CMK (cell line): ENCODE measurements at regions not wholly inside any gene's neighbourhood (a gene's known extent, or its start where the extent isn't known, plus 50 kb on each side); places are given as distances from the start of the nearest gene placed in this dataset.
"Not testable (repeated sequence)": the region's sequence is repeated elsewhere in the genome, so short reads cannot be mapped to it uniquely, and the experiment has no call there.

Source experiments
- DNase-seq: peaks from one replicate; pipeline ENCODE4 v3.0.0-alpha.2; 2010; ENCODE audit warnings: low read depth

- no peak for DNase-seq
Measured at GRCh38 chr2:216943109-216943508, 83.2 kb upstream of the TNP1 start.

- DNase-seq, result no peak
Measured at GRCh38 chr2:216942465-216942864, 82.6 kb upstream of the TNP1 start.

- DNase-seq, result no peak
Measured at GRCh38 chr2:216942016-216942415, 82.2 kb upstream of the TNP1 start.

- DNase-seq, result no peak
Measured at GRCh38 chr2:216936954-216937357, 77.1 kb upstream of the TNP1 start.

- DNase-seq, result no peak
Measured at GRCh38 chr2:216934623-216935022, 74.8 kb upstream of the TNP1 start.

- no peak for DNase-seq
Measured at GRCh38 chr2:216934151-216934550, 74.3 kb upstream of the TNP1 start.

GRCh38 chr2:216932863-216933548 lies 73.1 kb upstream of the TNP1 start:
- DNase-seq, result no peak

- DNase-seq, result no peak
Measured at GRCh38 chr2:216932113-216932862, 72.4 kb upstream of the TNP1 start.

GRCh38 chr2:216930716-216931115 lies 70.9 kb upstream of the TNP1 start:
- no peak for DNase-seq

- not testable (repeated sequence) for DNase-seq
Measured at GRCh38 chr2:216929338-216929737, 69.5 kb upstream of the TNP1 start.

- no peak for DNase-seq
Measured at GRCh38 chr2:216927163-216927562, 67.3 kb upstream of the TNP1 start.

- DNase-seq, result no peak
Measured at GRCh38 chr2:216925636-216926366, 65.9 kb upstream of the TNP1 start.

- no peak for DNase-seq
Measured at GRCh38 chr2:216925006-216925405, 65.1 kb upstream of the TNP1 start.

GRCh38 chr2:216923706-216924105 lies 63.8 kb upstream of the TNP1 start:
- no peak for DNase-seq

GRCh38 chr2:216922175-216922780 lies 62.4 kb upstream of the TNP1 start:
- DNase-seq, result no peak

GRCh38 chr2:216920937-216921456 lies 61.1 kb upstream of the TNP1 start:
- no peak for DNase-seq

GRCh38 chr2:216920143-216920876 lies 60.4 kb upstream of the TNP1 start:
- no peak for DNase-seq

- DNase-seq, result peak; percentile 15
Measured at GRCh38 chr2:216918088-216918680, 58.3 kb upstream of the TNP1 start.

GRCh38 chr2:216916956-216917650 lies 57.2 kb upstream of the TNP1 start:
- DNase-seq, result no peak

GRCh38 chr2:216915557-216916150 lies 55.8 kb upstream of the TNP1 start:
- no peak for DNase-seq
